IMR-90 (cell line): ENCODE measurements at regions not wholly inside any gene's neighbourhood (a gene's known extent, or its start where the extent isn't known, plus 50 kb on each side); places are given as distances from the start of the nearest gene placed in this dataset.

Experiments
- ATAC-seq: fragments of 200-7000 bp; cut with Tn5 transposase; 2 replicates; pipeline ENCODE4 v1.9.1; 2020; ENCODE audit warnings: low read depth, mild to moderate bottlenecking, moderate library complexity
- BruUV-seq: library from RNA; stranded (reverse); fragments of 400-500 nt; replicated peaks from 2 replicates; lab custom pipeline; 2021; lab: Mats Ljungman, UMichigan
- CTCF ChIA-PET: fragments of 300-600 bp; formaldehyde crosslinking; extraction: SDS; loops from one replicate; lab custom pipeline; 2021; ENCODE audit warnings: antibody characterized with exemption; lab: Yijun Ruan, JAX
- POLR2A ChIA-PET: fragments of 300-600 bp; sonication (Branson Sonifier 250); formaldehyde crosslinking; loops from one replicate; lab custom pipeline; 2022; ENCODE audit warnings: antibody characterized with exemption; ENCODE audit not compliant: unreplicated experiment; lab: Charles Lee
- DNase-seq: peaks from one replicate; pipeline ENCODE4 v3.0.0; 2013
- H2AFZ ChIP-seq: replicated peaks from 2 replicates; pipeline ENCODE3; 2013; ENCODE audit warnings: low read length, mild to moderate bottlenecking; ENCODE audit not compliant: poor library complexity
- H2AK5ac ChIP-seq: 2 replicates; pipeline ENCODE4 v1.6.1; 2013; ENCODE audit warnings: low read depth, low read length, inconsistent platforms
- H2AK9ac ChIP-seq: replicated peaks from 2 replicates; pipeline ENCODE3; 2013; ENCODE audit warnings: mild to moderate bottlenecking, low read depth, low read length, moderate library complexity; ENCODE audit not compliant: poor library complexity
- H2BK120ac ChIP-seq: 2 replicates; pipeline ENCODE4 v1.6.1; 2013; ENCODE audit warnings: low read depth, low read length, inconsistent platforms
- H2BK15ac ChIP-seq: 3 replicates; pipeline ENCODE4 v1.6.1; 2013; ENCODE audit warnings: low read depth, low read length, inconsistent platforms
- H2BK20ac ChIP-seq: 2 replicates; pipeline ENCODE4 v1.6.1; 2013; ENCODE audit warnings: low read depth, mild to moderate bottlenecking, inconsistent platforms, low read length, moderate library complexity
- H2BK5ac ChIP-seq: 2 replicates; pipeline ENCODE4 v1.6.1; 2013; ENCODE audit warnings: mild to moderate bottlenecking, low read depth, low read length, inconsistent platforms; ENCODE audit not compliant: poor library complexity, severe bottlenecking
- H3K14ac ChIP-seq: replicated peaks from 2 replicates; pipeline ENCODE4 v1.6.1; 2013; ENCODE audit warnings: low read depth, low read length, inconsistent platforms
- H3K18ac ChIP-seq: 2 replicates; pipeline ENCODE4 v1.6.1; 2013; ENCODE audit warnings: low read depth, low read length, control low read depth
- H3K23ac ChIP-seq: 2 replicates; pipeline ENCODE4 v1.6.1; 2013; ENCODE audit warnings: low read depth, low read length, inconsistent platforms
- H3K27ac ChIP-seq: 2 replicates; pipeline ENCODE4 v1.5.1; 2013; ENCODE audit warnings: mild to moderate bottlenecking, control low read depth, low read length; ENCODE audit not compliant: insufficient read depth
- H3K27me3 ChIP-seq: 2 replicates; pipeline ENCODE4 v1.6.1; 2013; ENCODE audit warnings: low read length; ENCODE audit not compliant: control insufficient read depth, insufficient read depth
- H3K36me3 ChIP-seq: 2 replicates; pipeline ENCODE4 v1.6.1; 2013; ENCODE audit warnings: low read length, mixed read lengths; ENCODE audit not compliant: control insufficient read depth, insufficient read depth
- H3K4ac ChIP-seq: 2 replicates; pipeline ENCODE4 v1.6.1; 2013; ENCODE audit warnings: low read depth, low read length, inconsistent platforms
- H3K4me1 ChIP-seq: 2 replicates; pipeline ENCODE4 v1.6.1; 2013; ENCODE audit warnings: low read length, mixed read lengths; ENCODE audit not compliant: control insufficient read depth, insufficient read depth
- H3K4me2 ChIP-seq: 2 replicates; pipeline ENCODE4 v1.6.1; 2013; ENCODE audit warnings: low read depth, mild to moderate bottlenecking, control low read depth, low read length, moderate library complexity
- H3K4me3 ChIP-seq: 2 replicates; pipeline ENCODE4 v1.5.1; 2013; ENCODE audit warnings: low read depth, mild to moderate bottlenecking, control low read depth, low read length, moderate library complexity; ENCODE audit not compliant: insufficient read depth
- H3K56ac ChIP-seq: 2 replicates; pipeline ENCODE4 v1.6.1; 2013; ENCODE audit warnings: low read length, inconsistent platforms; ENCODE audit not compliant: insufficient read depth; ENCODE audit errors: extremely low read depth
- H3K79me1 ChIP-seq, 2 experiments: 2 replicates each; pipeline ENCODE4 v1.6.1; 2013; ENCODE audit warnings: low read length in 2 of 2, inconsistent platforms in 1 of 2, low read depth in 1 of 2
- H3K9ac ChIP-seq: 2 replicates; pipeline ENCODE4 v1.6.1; 2013; ENCODE audit warnings: low read depth, low read length, control low read depth
- H3K9me1 ChIP-seq: 2 replicates; pipeline ENCODE4 v1.6.1; 2013; ENCODE audit warnings: low read length, inconsistent platforms; ENCODE audit not compliant: insufficient read depth
- H3K9me3 ChIP-seq: 2 replicates; pipeline ENCODE4 v1.6.1; 2013; ENCODE audit warnings: low read length; ENCODE audit not compliant: control insufficient read depth, insufficient read depth
- H4K20me1 ChIP-seq: 2 replicates; pipeline ENCODE4 v1.6.1; 2013; ENCODE audit warnings: low read length, inconsistent platforms; ENCODE audit not compliant: insufficient read depth
- H4K5ac ChIP-seq: 2 replicates; pipeline ENCODE4 v1.6.1; 2013; ENCODE audit warnings: mild to moderate bottlenecking, low read depth, low read length, control low read depth
- H4K8ac ChIP-seq, 2 experiments: 2 replicates each; pipeline ENCODE4 v1.6.1; 2013; ENCODE audit warnings: low read depth in 2 of 2, low read length in 2 of 2, control low read depth in 1 of 2, inconsistent platforms in 1 of 2
- H4K91ac ChIP-seq: 2 replicates; pipeline ENCODE4 v1.6.1; 2013; ENCODE audit warnings: low read depth, low read length, inconsistent platforms; ENCODE audit not compliant: insufficient read depth
- FOS ChIP-seq: fragments of 150-350 bp; IDR thresholded peaks from 2 replicates; pipeline ENCODE4 v1.6.1; 2016; ENCODE audit warnings: low read depth, low read length
- MAFK ChIP-seq: IDR thresholded peaks from 2 replicates; pipeline ENCODE4 v1.6.1; 2012; ENCODE audit warnings: low read depth, low read length, improper control_type of control experiment
- SMC3 ChIP-seq: fragments of 150-350 bp; IDR thresholded peaks from 2 replicates; pipeline ENCODE4 v1.6.1; 2016; ENCODE audit warnings: low read depth, mild to moderate bottlenecking, antibody characterized with exemption, low read length, moderate library complexity
- dilution Hi-C: fragments of 300-500 bp; cut with HindIII; formaldehyde crosslinking; loops from one replicate; pipeline ENCODE4 v1.14.3; 2018; ENCODE audit warnings: low sequenced_read_pairs; ENCODE audit not compliant: unreplicated experiment
- in situ Hi-C: fragments of 300-500 bp; cut with MboI; formaldehyde crosslinking; loops from 3 replicates; pipeline ENCODE4 v1.14.3; 2019; ENCODE audit warnings: low sequenced_read_pairs, inconsistent platforms, mixed read lengths
- intact Hi-C: fragments of 100-400 bp; cut with micrococcal nuclease; formaldehyde crosslinking; loops from 2 replicates; pipeline ENCODE4 v1.10.0; 2022
- TF ChIP-seq, protein P1 (sequence below): fragments of 150-350 bp; IDR thresholded peaks from 2 replicates; pipeline ENCODE4 v1.6.1; 2016; ENCODE audit warnings: low read depth, mild to moderate bottlenecking, low read length, moderate library complexity, borderline replicate concordance

DNA sequence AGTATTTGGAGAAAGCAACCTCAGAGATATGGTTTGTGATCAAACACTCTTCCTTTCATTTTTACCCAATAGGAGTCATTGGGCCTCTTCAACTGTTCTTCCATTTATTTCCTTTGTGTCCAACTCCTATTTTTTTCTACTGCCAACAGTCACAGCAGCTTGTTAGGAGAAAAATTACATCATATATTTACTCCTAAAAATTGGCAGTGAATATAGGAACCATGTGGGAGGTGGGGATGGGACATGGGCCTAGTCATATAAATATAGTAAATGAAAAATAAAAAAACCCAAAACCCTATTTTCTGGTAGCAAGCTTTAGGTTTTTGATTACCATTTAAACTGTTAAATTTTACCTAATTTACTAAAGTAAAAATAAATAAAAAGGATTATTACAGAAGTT, 134.9 kb upstream of the MPDZ start:
- intact Hi-C loops, result loop anchor here (10.0 kb wide), 1 partner anchor 120 kb away; no protein-coding TSS in a partner anchor
- Histone ChIP-seq H3K4me1 (no peaks in the 10 kb centered on the region), H4K8ac (no peak overlapping the region), H3K18ac (no peak overlapping the region), H3K4me3 (no peak overlapping the region), H2BK15ac (no peak overlapping the region), H4K5ac (no peak overlapping the region), H3K9ac (no peak overlapping the region), H3K9me1 (no peaks in the 10 kb centered on the region), H2AK9ac (no peak overlapping the region), H3K36me3 (no peaks in the 10 kb centered on the region), H3K4me2 (no peak overlapping the region), H3K14ac (no peak overlapping the region), H2BK5ac (no peak overlapping the region), H2BK120ac (no peak overlapping the region), H2AK5ac (no peak overlapping the region), H3K56ac (no peak overlapping the region), H3K23ac (no peak overlapping the region), H3K27ac (no peak overlapping the region), H2BK20ac (no peak overlapping the region), H2AFZ (no peak overlapping the region), H3K27me3 (no peaks in the 10 kb centered on the region; the same call in 1 of the 2 replicates), H3K9me3 (no peaks in the 10 kb centered on the region), H3K4ac (no peak overlapping the region), H4K20me1 (no peaks in the 10 kb centered on the region), H4K91ac (no peak overlapping the region), H3K79me1 (no peaks in the 10 kb centered on the region)
- BruUV-seq, result no TSS peak
- DNase-seq, result no peak
- CTCF ChIA-PET, result interaction anchor here (2.1 kb wide), 1 partner anchor 13 kb away, joined by 6 read pairs; no protein-coding TSS in a partner anchor
- TF ChIP-seq FOS (no peak), SMC3 (no peak), MAFK (no peak)
- TF ChIP-seq, protein P1, sequence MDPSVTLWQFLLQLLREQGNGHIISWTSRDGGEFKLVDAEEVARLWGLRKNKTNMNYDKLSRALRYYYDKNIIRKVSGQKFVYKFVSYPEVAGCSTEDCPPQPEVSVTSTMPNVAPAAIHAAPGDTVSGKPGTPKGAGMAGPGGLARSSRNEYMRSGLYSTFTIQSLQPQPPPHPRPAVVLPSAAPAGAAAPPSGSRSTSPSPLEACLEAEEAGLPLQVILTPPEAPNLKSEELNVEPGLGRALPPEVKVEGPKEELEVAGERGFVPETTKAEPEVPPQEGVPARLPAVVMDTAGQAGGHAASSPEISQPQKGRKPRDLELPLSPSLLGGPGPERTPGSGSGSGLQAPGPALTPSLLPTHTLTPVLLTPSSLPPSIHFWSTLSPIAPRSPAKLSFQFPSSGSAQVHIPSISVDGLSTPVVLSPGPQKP, result no peak
- ATAC-seq, result no peak
- in situ Hi-C loops, result no loop called here
- POLR2A ChIA-PET, result no interaction called here
- dilution Hi-C loops, result no loop called here
